Neural progenitor cell (in vitro differentiated cells): ENCODE measurements at regions not wholly inside any gene's neighbourhood (a gene's known extent, or its start where the extent isn't known, plus 50 kb on each side); places are given as distances from the start of the nearest gene placed in this dataset.
"Not testable (repeated sequence)": the region's sequence is repeated elsewhere in the genome, so short reads cannot be mapped to it uniquely, and the experiment has no call there.

Source experiments
- DNase-seq: peaks from one replicate; pipeline ENCODE4 v3.0.0-alpha.2; 2016; ENCODE audit warnings: low spot score
- H2AFZ ChIP-seq: fragments of 200-600 bp; sonication (generic); replicated peaks from 2 replicates; pipeline ENCODE4 v1.6.1; 2016; ENCODE audit warnings: antibody characterized with exemption
- H3F3A ChIP-seq: fragments of 200-600 bp; sonication (generic); 2 replicates; pipeline ENCODE4 v1.6.1; 2016; ENCODE audit warnings: antibody characterized with exemption, low read depth
- H3K27ac ChIP-seq: fragments of 200-600 bp; sonication (generic); 2 replicates; pipeline ENCODE4 v1.5.1; 2016; ENCODE audit warnings: mild to moderate bottlenecking
- H3K27me3 ChIP-seq: fragments of 200-600 bp; sonication (generic); 2 replicates; pipeline ENCODE4 v1.6.1; 2016; ENCODE audit warnings: mild to moderate bottlenecking, moderate library complexity
- H3K36me3 ChIP-seq: fragments of 200-600 bp; sonication (generic); 2 replicates; pipeline ENCODE4 v1.5.1; 2016
- H3K4me1 ChIP-seq: fragments of 200-600 bp; sonication (generic); 2 replicates; pipeline ENCODE4 v1.6.1; 2016; ENCODE audit warnings: mixed run types
- H3K4me2 ChIP-seq: fragments of 200-600 bp; sonication (generic); 2 replicates; pipeline ENCODE4 v1.6.1; 2016
- H3K4me3 ChIP-seq: fragments of 200-600 bp; sonication (generic); 2 replicates; pipeline ENCODE4 v1.5.1; 2016
- H3K79me2 ChIP-seq: fragments of 200-600 bp; sonication (generic); 2 replicates; pipeline ENCODE4 v1.6.1; 2016; ENCODE audit warnings: low read depth
- H3K9ac ChIP-seq: fragments of 200-600 bp; sonication (generic); 2 replicates; pipeline ENCODE4 v1.6.1; 2016
- H3K9me3 ChIP-seq: fragments of 200-600 bp; sonication (generic); 2 replicates; pipeline ENCODE4 v1.5.1; 2016; ENCODE audit warnings: low read depth
- H4K20me1 ChIP-seq: fragments of 200-600 bp; sonication (generic); 2 replicates; pipeline ENCODE4 v1.6.1; 2016; ENCODE audit warnings: low read depth
- H3K27ac Mint-ChIP-seq: 3 replicates; pipeline ENCODE4 v1.8.0; 2021; ENCODE audit warnings: mixed read lengths
- H3K27me3 Mint-ChIP-seq: 2 replicates; pipeline ENCODE4 v1.8.0; 2022; ENCODE audit warnings: low read depth, mild to moderate bottlenecking, inconsistent platforms, moderate library complexity, mixed read lengths; ENCODE audit not compliant: insufficient read depth
- H3K36me3 Mint-ChIP-seq: 3 replicates; pipeline ENCODE4 v1.8.0; 2021; ENCODE audit warnings: mixed read lengths
- H3K4me1 Mint-ChIP-seq: 3 replicates; pipeline ENCODE4 v1.8.0; 2021; ENCODE audit warnings: mixed read lengths
- H3K4me3 Mint-ChIP-seq: 3 replicates; pipeline ENCODE4 v1.8.0; 2021; ENCODE audit warnings: mild to moderate bottlenecking, moderate library complexity, mixed read lengths
- H3K9me3 Mint-ChIP-seq: 3 replicates; pipeline ENCODE4 v1.8.0; 2020; ENCODE audit warnings: mixed read lengths

- not testable (repeated sequence) for H3K4me3 Mint-ChIP-seq, H3K36me3 ChIP-seq, H3K9ac ChIP-seq, H3K27ac ChIP-seq, H4K20me1 ChIP-seq, H3F3A ChIP-seq, H3K9me3 ChIP-seq, DNase-seq, H3K9me3 Mint-ChIP-seq, H2AFZ ChIP-seq, H3K36me3 Mint-ChIP-seq, H3K4me2 ChIP-seq, H3K79me2 ChIP-seq, H3K27ac Mint-ChIP-seq, H3K27me3 Mint-ChIP-seq, H3K4me1 Mint-ChIP-seq, H3K4me3 ChIP-seq, H3K27me3 ChIP-seq, H3K4me1 ChIP-seq
Measured at GRCh38 chr21:6049930-6050329, 4471.5 kb upstream of the TPTE start.

DNA sequence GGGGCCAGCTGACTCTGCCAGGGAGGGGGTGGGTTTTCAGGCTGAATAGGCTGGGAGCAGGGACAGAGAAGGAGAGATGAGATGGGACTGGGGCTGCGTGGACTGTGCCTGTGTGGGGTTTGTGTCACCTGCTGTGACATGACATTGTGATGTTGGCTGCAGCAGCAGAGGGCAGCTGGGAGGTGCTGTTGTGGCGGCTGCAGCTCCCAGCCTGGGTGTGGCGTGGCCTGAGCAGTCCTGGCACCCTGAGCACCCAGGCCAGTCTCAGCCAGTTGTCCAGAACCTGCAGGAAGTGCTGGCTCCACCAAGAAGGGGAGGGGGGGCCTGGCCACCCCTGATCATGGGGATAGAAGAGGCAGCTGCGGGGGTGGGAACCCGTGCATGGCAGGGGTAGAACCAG, 4469.3 kb upstream of the TPTE start:
- not testable (repeated sequence) for H3K27ac ChIP-seq, H3K9ac ChIP-seq, H3K79me2 ChIP-seq, H3K4me1 Mint-ChIP-seq, H3K36me3 Mint-ChIP-seq, H3K4me3 Mint-ChIP-seq, H3K27me3 Mint-ChIP-seq, H3K9me3 Mint-ChIP-seq, H3K36me3 ChIP-seq, H2AFZ ChIP-seq, H3K4me3 ChIP-seq, H3K4me1 ChIP-seq, DNase-seq, H3K27ac Mint-ChIP-seq, H3K27me3 ChIP-seq, H3K4me2 ChIP-seq, H4K20me1 ChIP-seq, H3F3A ChIP-seq, H3K9me3 ChIP-seq

- H3K27ac ChIP-seq, H3K4me1 ChIP-seq, H3K36me3 Mint-ChIP-seq, H3K27me3 ChIP-seq, H3K36me3 ChIP-seq, H2AFZ ChIP-seq, H3K9ac ChIP-seq, H3K9me3 Mint-ChIP-seq, H3K27me3 Mint-ChIP-seq, H3F3A ChIP-seq, H3K4me3 Mint-ChIP-seq, H3K4me1 Mint-ChIP-seq, H3K4me2 ChIP-seq, H3K4me3 ChIP-seq, H4K20me1 ChIP-seq, H3K27ac Mint-ChIP-seq, H3K79me2 ChIP-seq, H3K9me3 ChIP-seq, DNase-seq: not testable (repeated sequence)
Measured at GRCh38 chr21:6053145-6053544, 4468.2 kb upstream of the TPTE start.

DNA sequence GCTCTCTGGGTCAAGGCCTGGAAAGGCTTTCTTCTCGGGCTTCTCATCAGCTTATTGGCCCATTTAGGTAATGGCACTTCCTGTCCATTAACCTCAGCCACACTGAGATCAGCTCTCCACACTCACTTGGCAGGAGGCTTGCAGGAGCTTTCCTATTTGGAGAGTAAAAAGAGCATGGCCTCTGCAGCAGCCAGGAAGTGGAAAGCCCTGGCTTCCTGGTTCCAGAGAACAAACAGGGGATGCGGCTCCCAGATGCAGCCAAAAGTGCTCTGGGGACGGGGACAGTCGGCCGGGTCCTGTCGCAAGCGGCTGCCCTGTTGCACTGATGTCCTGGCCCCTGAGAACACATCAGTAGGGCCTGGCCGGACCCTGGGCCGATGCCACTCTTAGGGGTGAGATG, 4462.4 kb upstream of the TPTE start:
- H2AFZ ChIP-seq, H3K4me2 ChIP-seq, H3K4me1 ChIP-seq, DNase-seq, H3F3A ChIP-seq, H3K4me3 ChIP-seq, H3K27ac ChIP-seq, H3K27me3 Mint-ChIP-seq, H3K4me3 Mint-ChIP-seq, H3K79me2 ChIP-seq, H3K4me1 Mint-ChIP-seq, H3K9me3 ChIP-seq, H4K20me1 ChIP-seq, H3K9me3 Mint-ChIP-seq, H3K36me3 Mint-ChIP-seq, H3K27me3 ChIP-seq, H3K27ac Mint-ChIP-seq, H3K36me3 ChIP-seq, H3K9ac ChIP-seq: not testable (repeated sequence)

- not testable (repeated sequence) for DNase-seq, H3K9me3 ChIP-seq, H4K20me1 ChIP-seq, H3K4me3 ChIP-seq, H3K4me3 Mint-ChIP-seq, H3K4me2 ChIP-seq, H3K4me1 ChIP-seq, H3K27ac ChIP-seq, H3K27ac Mint-ChIP-seq, H3F3A ChIP-seq, H3K4me1 Mint-ChIP-seq, H3K36me3 Mint-ChIP-seq, H3K9ac ChIP-seq, H3K36me3 ChIP-seq, H3K27me3 Mint-ChIP-seq, H3K9me3 Mint-ChIP-seq, H3K27me3 ChIP-seq, H2AFZ ChIP-seq, H3K79me2 ChIP-seq
Measured at GRCh38 chr21:6060054-6060681, 4461.2 kb upstream of the TPTE start.

- H3K4me3 Mint-ChIP-seq, H3K36me3 ChIP-seq, H3K9me3 ChIP-seq, H3K4me2 ChIP-seq, H4K20me1 ChIP-seq, H3K4me3 ChIP-seq, H3F3A ChIP-seq, H3K27ac Mint-ChIP-seq, H2AFZ ChIP-seq, H3K4me1 ChIP-seq, H3K27me3 ChIP-seq, H3K27me3 Mint-ChIP-seq, DNase-seq, H3K79me2 ChIP-seq, H3K4me1 Mint-ChIP-seq, H3K36me3 Mint-ChIP-seq, H3K9ac ChIP-seq, H3K9me3 Mint-ChIP-seq, H3K27ac ChIP-seq: not testable (repeated sequence)
Measured at GRCh38 chr21:6066320-6066985, 4454.9 kb upstream of the TPTE start.

DNA sequence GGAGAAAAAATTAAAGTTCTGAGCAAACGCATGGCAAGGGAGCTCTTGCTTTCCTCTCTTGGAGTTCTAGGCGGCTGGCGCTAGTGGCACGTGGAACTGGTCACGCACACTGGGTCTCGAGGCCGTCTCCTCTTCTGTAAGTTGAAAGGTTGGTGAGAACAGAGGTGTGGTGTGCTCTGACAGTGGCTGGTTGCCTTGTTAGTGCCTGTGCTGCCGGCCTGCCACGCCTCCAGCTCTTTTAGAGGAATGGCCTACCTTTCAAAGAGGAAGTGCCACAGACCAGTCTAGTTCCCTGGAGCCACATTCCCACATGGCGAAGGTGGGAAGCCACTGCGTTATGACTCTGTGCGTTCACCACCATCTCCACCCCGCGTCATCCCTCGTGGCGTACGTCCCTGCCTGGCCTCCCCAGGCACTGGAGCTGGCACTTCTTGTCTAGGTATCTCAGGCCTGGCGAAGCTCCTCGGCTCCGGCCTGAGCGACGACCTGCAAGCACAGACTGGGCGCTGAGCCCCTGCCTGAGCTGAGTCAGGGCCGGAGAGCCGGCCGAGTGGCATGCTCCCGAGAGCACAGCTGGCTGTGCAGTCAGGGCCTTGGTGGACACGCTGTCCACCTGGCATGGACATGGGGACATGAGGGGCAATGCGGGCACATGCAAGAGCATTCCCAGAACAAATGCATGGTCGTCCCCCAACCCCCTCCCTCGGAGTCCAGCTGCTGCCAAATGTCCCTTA, 4453.1 kb upstream of the TPTE start:
- H2AFZ ChIP-seq, H3K27me3 Mint-ChIP-seq, H3K4me1 Mint-ChIP-seq, H3K4me2 ChIP-seq, H3K9me3 ChIP-seq, H4K20me1 ChIP-seq, H3K4me1 ChIP-seq, DNase-seq, H3K27ac Mint-ChIP-seq, H3F3A ChIP-seq, H3K4me3 Mint-ChIP-seq, H3K27ac ChIP-seq, H3K9me3 Mint-ChIP-seq, H3K36me3 Mint-ChIP-seq, H3K79me2 ChIP-seq, H3K36me3 ChIP-seq, H3K4me3 ChIP-seq, H3K9ac ChIP-seq, H3K27me3 ChIP-seq: not testable (repeated sequence)

- not testable (repeated sequence) for H3K79me2 ChIP-seq, H4K20me1 ChIP-seq, H3K9me3 ChIP-seq, H3K4me2 ChIP-seq, H3F3A ChIP-seq, H3K36me3 ChIP-seq, H3K9ac ChIP-seq, H3K27me3 Mint-ChIP-seq, H2AFZ ChIP-seq, H3K9me3 Mint-ChIP-seq, H3K4me1 ChIP-seq, H3K36me3 Mint-ChIP-seq, H3K4me1 Mint-ChIP-seq, H3K27me3 ChIP-seq, H3K4me3 Mint-ChIP-seq, DNase-seq, H3K4me3 ChIP-seq, H3K27ac ChIP-seq
- H3K27ac Mint-ChIP-seq, result peak overlapping the region; percentile 62
Measured at GRCh38 chr21:6070213-6070612, 4451.2 kb upstream of the TPTE start.
